ENCODE measurements at regions not wholly inside any gene's neighbourhood (a gene's known extent, or its start where the extent isn't known, plus 50 kb on each side); places are given as distances from the start of the nearest gene placed in this dataset.

DNA sequence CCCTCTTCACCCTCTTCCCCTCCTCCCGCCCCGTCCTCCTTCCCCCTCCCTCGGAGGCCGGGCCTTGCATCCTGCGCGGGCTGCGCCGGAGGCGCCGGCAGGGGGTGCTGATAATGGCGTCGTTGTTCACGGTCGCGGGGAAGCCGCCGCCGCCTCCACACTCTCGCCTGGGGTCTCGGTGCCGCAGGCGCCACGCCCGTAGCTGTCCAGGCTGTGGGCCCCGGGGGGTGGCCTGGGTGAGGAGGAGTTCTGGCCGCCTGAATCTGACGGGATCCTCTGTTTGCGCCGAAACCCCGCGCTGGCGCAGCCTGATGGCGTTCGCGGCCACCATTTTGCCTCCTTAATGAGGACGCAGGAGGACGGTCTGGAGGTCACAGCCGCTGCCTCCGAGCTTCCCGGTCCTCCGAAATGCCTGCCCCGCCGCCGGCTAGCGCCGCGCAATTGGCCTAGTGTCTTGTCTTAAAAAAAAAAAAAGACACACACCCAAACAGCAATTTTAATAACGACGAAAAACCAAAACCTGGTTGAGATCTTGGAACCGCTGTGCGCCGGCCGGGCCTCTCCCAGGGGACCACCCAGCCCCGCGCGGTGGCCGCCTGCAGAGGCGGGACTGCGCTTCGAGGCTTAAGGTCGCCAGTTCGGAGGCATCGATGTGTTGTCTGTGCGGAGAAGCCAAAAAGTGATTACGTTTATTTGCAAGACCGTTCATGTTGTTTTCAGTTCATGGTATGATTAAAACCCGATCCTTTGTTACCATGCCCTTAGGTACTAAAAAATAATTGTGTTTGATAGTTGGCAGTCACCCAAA, 106.6 kb upstream of the HNRNPU start:
- TF ChIP-seq EZH2 (IDR thresholded peaks at IDR 0.05; ENCODE audit: low read depth, unreplicated experiment) (no peak), EZH2phosphoT487 (IDR thresholded peaks at IDR 0.05; ENCODE audit: unreplicated experiment) (no peak), ZNF331 (CRISPR knock-in tag; IDR thresholded peaks at IDR 0.05; ENCODE audit: low read depth) (no peak), ZNF114 (CRISPR knock-in tag; IDR thresholded peaks at IDR 0.05) (no peak), CREB1 (CRISPR knock-in tag; IDR thresholded peaks at IDR 0.05; ENCODE audit: low read depth) (peak; percentile 96), POLR2AphosphoS5 (IDR thresholded peaks at IDR 0.05; ENCODE audit: low read depth) (peak; percentile 71; the same call in 1 of the 2 replicates)
- TF ChIP-seq, protein P1, sequence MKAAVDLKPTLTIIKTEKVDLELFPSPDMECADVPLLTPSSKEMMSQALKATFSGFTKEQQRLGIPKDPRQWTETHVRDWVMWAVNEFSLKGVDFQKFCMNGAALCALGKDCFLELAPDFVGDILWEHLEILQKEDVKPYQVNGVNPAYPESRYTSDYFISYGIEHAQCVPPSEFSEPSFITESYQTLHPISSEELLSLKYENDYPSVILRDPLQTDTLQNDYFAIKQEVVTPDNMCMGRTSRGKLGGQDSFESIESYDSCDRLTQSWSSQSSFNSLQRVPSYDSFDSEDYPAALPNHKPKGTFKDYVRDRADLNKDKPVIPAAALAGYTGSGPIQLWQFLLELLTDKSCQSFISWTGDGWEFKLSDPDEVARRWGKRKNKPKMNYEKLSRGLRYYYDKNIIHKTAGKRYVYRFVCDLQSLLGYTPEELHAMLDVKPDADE (IDR thresholded peaks at IDR 0.05): peak; percentile 45; the same call in 1 of the 2 replicates
- TF ChIP-seq, protein P2, sequence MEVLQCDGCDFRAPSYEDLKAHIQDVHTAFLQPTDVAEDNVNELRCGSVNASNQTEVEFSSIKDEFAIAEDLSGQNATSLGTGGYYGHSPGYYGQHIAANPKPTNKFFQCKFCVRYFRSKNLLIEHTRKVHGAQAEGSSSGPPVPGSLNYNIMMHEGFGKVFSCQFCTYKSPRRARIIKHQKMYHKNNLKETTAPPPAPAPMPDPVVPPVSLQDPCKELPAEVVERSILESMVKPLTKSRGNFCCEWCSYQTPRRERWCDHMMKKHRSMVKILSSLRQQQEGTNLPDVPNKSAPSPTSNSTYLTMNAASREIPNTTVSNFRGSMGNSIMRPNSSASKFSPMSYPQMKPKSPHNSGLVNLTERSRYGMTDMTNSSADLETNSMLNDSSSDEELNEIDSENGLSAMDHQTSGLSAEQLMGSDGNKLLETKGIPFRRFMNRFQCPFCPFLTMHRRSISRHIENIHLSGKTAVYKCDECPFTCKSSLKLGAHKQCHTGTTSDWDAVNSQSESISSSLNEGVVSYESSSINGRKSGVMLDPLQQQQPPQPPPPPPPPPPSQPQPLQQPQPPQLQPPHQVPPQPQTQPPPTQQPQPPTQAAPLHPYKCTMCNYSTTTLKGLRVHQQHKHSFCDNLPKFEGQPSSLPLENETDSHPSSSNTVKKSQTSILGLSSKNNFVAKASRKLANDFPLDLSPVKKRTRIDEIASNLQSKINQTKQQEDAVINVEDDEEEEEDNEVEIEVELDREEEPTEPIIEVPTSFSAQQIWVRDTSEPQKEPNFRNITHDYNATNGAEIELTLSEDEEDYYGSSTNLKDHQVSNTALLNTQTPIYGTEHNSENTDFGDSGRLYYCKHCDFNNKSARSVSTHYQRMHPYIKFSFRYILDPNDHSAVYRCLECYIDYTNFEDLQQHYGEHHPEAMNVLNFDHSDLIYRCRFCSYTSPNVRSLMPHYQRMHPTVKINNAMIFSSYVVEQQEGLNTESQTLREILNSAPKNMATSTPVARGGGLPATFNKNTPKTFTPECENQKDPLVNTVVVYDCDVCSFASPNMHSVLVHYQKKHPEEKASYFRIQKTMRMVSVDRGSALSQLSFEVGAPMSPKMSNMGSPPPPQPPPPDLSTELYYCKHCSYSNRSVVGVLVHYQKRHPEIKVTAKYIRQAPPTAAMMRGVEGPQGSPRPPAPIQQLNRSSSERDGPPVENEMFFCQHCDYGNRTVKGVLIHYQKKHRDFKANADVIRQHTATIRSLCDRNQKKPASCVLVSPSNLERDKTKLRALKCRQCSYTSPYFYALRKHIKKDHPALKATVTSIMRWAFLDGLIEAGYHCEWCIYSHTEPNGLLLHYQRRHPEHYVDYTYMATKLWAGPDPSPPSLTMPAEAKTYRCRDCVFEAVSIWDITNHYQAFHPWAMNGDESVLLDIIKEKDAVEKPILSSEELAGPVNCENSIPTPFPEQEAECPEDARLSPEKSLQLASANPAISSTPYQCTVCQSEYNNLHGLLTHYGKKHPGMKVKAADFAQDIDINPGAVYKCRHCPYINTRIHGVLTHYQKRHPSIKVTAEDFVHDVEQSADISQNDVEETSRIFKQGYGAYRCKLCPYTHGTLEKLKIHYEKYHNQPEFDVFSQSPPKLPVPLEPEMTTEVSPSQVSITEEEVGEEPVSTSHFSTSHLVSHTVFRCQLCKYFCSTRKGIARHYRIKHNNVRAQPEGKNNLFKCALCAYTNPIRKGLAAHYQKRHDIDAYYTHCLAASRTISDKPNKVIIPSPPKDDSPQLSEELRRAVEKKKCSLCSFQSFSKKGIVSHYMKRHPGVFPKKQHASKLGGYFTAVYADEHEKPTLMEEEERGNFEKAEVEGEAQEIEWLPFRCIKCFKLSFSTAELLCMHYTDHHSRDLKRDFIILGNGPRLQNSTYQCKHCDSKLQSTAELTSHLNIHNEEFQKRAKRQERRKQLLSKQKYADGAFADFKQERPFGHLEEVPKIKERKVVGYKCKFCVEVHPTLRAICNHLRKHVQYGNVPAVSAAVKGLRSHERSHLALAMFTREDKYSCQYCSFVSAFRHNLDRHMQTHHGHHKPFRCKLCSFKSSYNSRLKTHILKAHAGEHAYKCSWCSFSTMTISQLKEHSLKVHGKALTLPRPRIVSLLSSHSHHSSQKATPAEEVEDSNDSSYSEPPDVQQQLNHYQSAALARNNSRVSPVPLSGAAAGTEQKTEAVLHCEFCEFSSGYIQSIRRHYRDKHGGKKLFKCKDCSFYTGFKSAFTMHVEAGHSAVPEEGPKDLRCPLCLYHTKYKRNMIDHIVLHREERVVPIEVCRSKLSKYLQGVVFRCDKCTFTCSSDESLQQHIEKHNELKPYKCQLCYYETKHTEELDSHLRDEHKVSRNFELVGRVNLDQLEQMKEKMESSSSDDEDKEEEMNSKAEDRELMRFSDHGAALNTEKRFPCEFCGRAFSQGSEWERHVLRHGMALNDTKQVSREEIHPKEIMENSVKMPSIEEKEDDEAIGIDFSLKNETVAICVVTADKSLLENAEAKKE (CRISPR knock-in tag; IDR thresholded peaks at IDR 0.05): no peak
- TF ChIP-seq, protein P3, sequence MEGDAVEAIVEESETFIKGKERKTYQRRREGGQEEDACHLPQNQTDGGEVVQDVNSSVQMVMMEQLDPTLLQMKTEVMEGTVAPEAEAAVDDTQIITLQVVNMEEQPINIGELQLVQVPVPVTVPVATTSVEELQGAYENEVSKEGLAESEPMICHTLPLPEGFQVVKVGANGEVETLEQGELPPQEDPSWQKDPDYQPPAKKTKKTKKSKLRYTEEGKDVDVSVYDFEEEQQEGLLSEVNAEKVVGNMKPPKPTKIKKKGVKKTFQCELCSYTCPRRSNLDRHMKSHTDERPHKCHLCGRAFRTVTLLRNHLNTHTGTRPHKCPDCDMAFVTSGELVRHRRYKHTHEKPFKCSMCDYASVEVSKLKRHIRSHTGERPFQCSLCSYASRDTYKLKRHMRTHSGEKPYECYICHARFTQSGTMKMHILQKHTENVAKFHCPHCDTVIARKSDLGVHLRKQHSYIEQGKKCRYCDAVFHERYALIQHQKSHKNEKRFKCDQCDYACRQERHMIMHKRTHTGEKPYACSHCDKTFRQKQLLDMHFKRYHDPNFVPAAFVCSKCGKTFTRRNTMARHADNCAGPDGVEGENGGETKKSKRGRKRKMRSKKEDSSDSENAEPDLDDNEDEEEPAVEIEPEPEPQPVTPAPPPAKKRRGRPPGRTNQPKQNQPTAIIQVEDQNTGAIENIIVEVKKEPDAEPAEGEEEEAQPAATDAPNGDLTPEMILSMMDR (conservative IDR thresholded peaks at IDR 0.05; ENCODE audit: low read depth in 2 of 2): peak; percentile 45
- peaks cover 11% of the 10 kb centered on the region for H3K79me2 ChIP-seq (replicated peaks; ENCODE audit: insufficient read depth)
- Mint-ChIP-seq H3K27me3 (ENCODE audit: insufficient read depth, low read depth, poor library complexity) (peaks cover 12% of the 10 kb centered on the region), H3K4me3 (peak overlapping the region; percentile 98), H3K4me1 (peaks cover 30% of the 10 kb centered on the region), H3K36me3 (ENCODE audit: low read depth) (peaks cover 6% of the 10 kb centered on the region), H3K9me3 (no peaks in the 10 kb centered on the region), H3K27ac (peak overlapping the region; percentile 100)
- peak overlapping the region; percentile 55 for H3K4me3 ChIP-seq
- H3K4me1 ChIP-seq (ENCODE audit: insufficient read depth): peaks cover 26% of the 10 kb centered on the region
- H4K20me1 ChIP-seq (replicated peaks; ENCODE audit: insufficient read depth): no peaks in the 10 kb centered on the region
- H3K36me3 ChIP-seq (ENCODE audit: insufficient read depth): no peaks in the 10 kb centered on the region
- ATAC-seq (peak; percentile 65), DNase-seq (ENCODE audit: low spot score) (peak; percentile 94)
- H3F3A ChIP-seq (replicated peaks; ENCODE audit: low read depth): no peaks in the 10 kb centered on the region
- H3K27ac ChIP-seq (ENCODE audit: low read depth): peak overlapping the region; percentile 97
- no peaks in the 10 kb centered on the region for H3K27me3 ChIP-seq (ENCODE audit: insufficient read depth)
- H2AFZ ChIP-seq: peak overlapping the region; percentile 40; the same call in 1 of the 2 replicates
- H3K4me2 ChIP-seq: peak overlapping the region; percentile 74
- no peaks in the 10 kb centered on the region for H3K9me2 ChIP-seq (ENCODE audit: insufficient read depth)
